Endothelial cell of umbilical vein (primary cell): ENCODE measurements at regions not wholly inside any gene's neighbourhood (a gene's known extent, or its start where the extent isn't known, plus 50 kb on each side); places are given as distances from the start of the nearest gene placed in this dataset.

ENCODE experiments used
- BruUV-seq: library from RNA; stranded (reverse); fragments of 400-500 nt; replicated peaks from 2 replicates; lab custom pipeline; 2021; lab: Mats Ljungman, UMichigan
- CTCF ChIA-PET: fragments of 300-600, 350-600 bp; sonication (Branson Sonifier 250); formaldehyde crosslinking; loops from one replicate; lab custom pipeline; 2021; ENCODE audit warnings: antibody characterized with exemption, inconsistent platforms; lab: Charles Lee
- POLR2A ChIA-PET: fragments of 300-600, 350-600 bp; sonication (Branson Sonifier 250); formaldehyde crosslinking; loops from one replicate; lab custom pipeline; 2021; ENCODE audit warnings: antibody characterized with exemption, inconsistent platforms; lab: Charles Lee
- DNase-seq: peaks from one replicate; pipeline ENCODE4 v3.0.0-alpha.2; 2011; ENCODE audit warnings: low read depth, low spot score
- FAIRE-seq: peaks from 2 replicates; lab custom pipeline; 2011; peaks lifted over from hg19 to GRCh38; lab: Jason Lieb, UNC
- H2AFZ ChIP-seq: 2 replicates; pipeline ENCODE4 v1.6.0; 2012; ENCODE audit warnings: low read depth, low read length, control low read depth, inconsistent platforms
- H3K27ac ChIP-seq: 2 replicates; pipeline ENCODE4 v1.5.1; 2011; ENCODE audit warnings: low read depth, mild to moderate bottlenecking, control low read depth, low read length, moderate library complexity; ENCODE audit not compliant: insufficient read depth
- H3K27me3 ChIP-seq, 2 experiments: 2 replicates each; pipeline versions ENCODE4 v1.6.0 to v1.6.1; 2011; ENCODE audit warnings: low read length in 2 of 2, mixed read lengths in 1 of 2; ENCODE audit not compliant: control insufficient read depth in 2 of 2, insufficient read depth in 2 of 2
- H3K36me3 ChIP-seq, 2 experiments: 2 replicates in 1 of 2; 3 replicates in 1 of 2; pipeline ENCODE4 v1.5.1; 2011; ENCODE audit warnings: low read length in 2 of 2, mild to moderate bottlenecking in 1 of 2, moderate library complexity in 1 of 2; ENCODE audit not compliant: control insufficient read depth in 2 of 2, insufficient read depth in 2 of 2; ENCODE audit errors: extremely low read depth in 1 of 2
- H3K4me1 ChIP-seq: 3 replicates; pipeline ENCODE4 v1.5.1; 2011; ENCODE audit warnings: mild to moderate bottlenecking, low read length; ENCODE audit not compliant: control insufficient read depth, insufficient read depth; ENCODE audit errors: extremely low read depth
- H3K4me2 ChIP-seq: 2 replicates; pipeline ENCODE4 v1.6.1; 2011; ENCODE audit warnings: low read length, control low read depth, mixed read lengths; ENCODE audit not compliant: insufficient read depth
- H3K4me3 ChIP-seq, 3 experiments: fragments of 200-600 bp in 1 of 3; sonication (generic), shearing (Covaris generic) in 1 of 3; replicated peaks in 1 of 3; 2 replicates each; pipeline ENCODE4 v1.5.1; 2011 to 2016; ENCODE audit warnings: control low read depth in 3 of 3, low read length in 3 of 3, mild to moderate bottlenecking in 2 of 3, inconsistent platforms in 1 of 3, low read depth in 1 of 3, moderate library complexity in 1 of 3; ENCODE audit not compliant: insufficient read depth in 1 of 3
- H3K79me2 ChIP-seq: 2 replicates; pipeline ENCODE4 v1.6.0; 2012; ENCODE audit warnings: low read length, inconsistent platforms; ENCODE audit not compliant: control insufficient read depth, insufficient read depth
- H3K9ac ChIP-seq: replicated peaks from 2 replicates; pipeline ENCODE3; 2011; ENCODE audit warnings: low read length, control low read depth; ENCODE audit not compliant: insufficient read depth; ENCODE audit errors: extremely low read depth
- H3K9me1 ChIP-seq: replicated peaks from 3 replicates; pipeline ENCODE4 v1.6.0; 2011; ENCODE audit warnings: mild to moderate bottlenecking, low read length; ENCODE audit not compliant: control insufficient read depth, insufficient read depth; ENCODE audit errors: extremely low read depth
- H3K9me3 ChIP-seq: replicated peaks from 2 replicates; pipeline ENCODE4 v1.5.1; 2012; ENCODE audit warnings: low read length, inconsistent platforms; ENCODE audit not compliant: control insufficient read depth, insufficient read depth
- H4K20me1 ChIP-seq: replicated peaks from 2 replicates; pipeline ENCODE3; 2011; ENCODE audit warnings: mild to moderate bottlenecking, low read length; ENCODE audit not compliant: control insufficient read depth, insufficient read depth; ENCODE audit errors: extremely low read depth
- CTCF ChIP-seq, 2 donors: IDR thresholded peaks; 1 replicate in 1 of 2; 2 replicates in 1 of 2; pipeline ENCODE4 v1.5.1; 2011; ENCODE audit warnings: low read length in 2 of 2, mild to moderate bottlenecking in 2 of 2, moderate library complexity in 2 of 2, control low read depth in 1 of 2, inconsistent platforms in 1 of 2, low read depth in 1 of 2; ENCODE audit not compliant: insufficient read depth in 1 of 2; ENCODE audit errors: extremely low read depth in 1 of 2
- EZH2 ChIP-seq: IDR thresholded peaks from 2 replicates; pipeline ENCODE4 v1.6.1; 2012; ENCODE audit warnings: borderline replicate concordance, low read depth, mild to moderate bottlenecking, moderate library complexity, low read length, inconsistent platforms; ENCODE audit not compliant: severe bottlenecking
- FOS ChIP-seq: IDR thresholded peaks from 2 replicates; pipeline ENCODE4 v1.6.1; 2011; ENCODE audit warnings: mild to moderate bottlenecking, low read length, moderate library complexity, borderline replicate concordance; ENCODE audit not compliant: insufficient read depth
- GATA2 ChIP-seq: IDR thresholded peaks from 2 replicates; pipeline ENCODE4 v1.7.0; 2011; ENCODE audit warnings: low read depth, mild to moderate bottlenecking, moderate library complexity, mixed read lengths, low read length; ENCODE audit not compliant: insufficient read length, insufficient read depth
- JUN ChIP-seq: IDR thresholded peaks from 2 replicates; pipeline ENCODE4 v1.6.1; 2011; ENCODE audit warnings: borderline replicate concordance, low read depth; ENCODE audit not compliant: insufficient read length, insufficient read depth
- MAX ChIP-seq: IDR thresholded peaks from 2 replicates; pipeline ENCODE4 v1.6.1; 2011; ENCODE audit not compliant: insufficient read depth, insufficient read length
- POLR2A ChIP-seq: IDR thresholded peaks from 2 replicates; pipeline ENCODE4 v1.6.1; 2012; ENCODE audit warnings: low read depth, mild to moderate bottlenecking, control low read depth, low read length
- POLR2AphosphoS5 ChIP-seq: IDR thresholded peaks from 2 replicates; pipeline ENCODE4 v1.6.1; 2012; ENCODE audit warnings: low read depth, mild to moderate bottlenecking, control low read depth, low read length, moderate library complexity; ENCODE audit not compliant: insufficient read depth
- dilution Hi-C: fragments of 300-500 bp; cut with MboI; formaldehyde crosslinking; loops from one replicate; pipeline ENCODE4 v1.15.0; 2019; ENCODE audit warnings: low sequenced_read_pairs; ENCODE audit not compliant: extremely low pct_ligation_motif_present
- intact Hi-C: fragments of 100-400 bp; cut with micrococcal nuclease; formaldehyde crosslinking; loops from one replicate; pipeline ENCODE4 v1.10.0; 2022

GRCh38 chr15:62432702-62433398 is 267.8 kb upstream of the C2CD4B start:
- no TSS peak for BruUV-seq
- intact Hi-C loops (no loop called here), dilution Hi-C loops (no loop called here)
- Histone ChIP-seq H3K4me2 (no peak overlapping the region), H3K9ac (no peak overlapping the region), H3K27me3 (no peaks in the 10 kb centered on the region), H3K4me3 (no peak overlapping the region), H2AFZ (no peak overlapping the region), H3K36me3 (no peaks in the 10 kb centered on the region), H3K9me1 (no peaks in the 10 kb centered on the region), H3K4me1 (no peaks in the 10 kb centered on the region), H4K20me1 (no peaks in the 10 kb centered on the region), H3K27ac (no peak overlapping the region), H3K9me3 (no peaks in the 10 kb centered on the region), H3K79me2 (no peaks in the 10 kb centered on the region)
- TF ChIP-seq POLR2A (no peak), CTCF (IDR thresholded peaks at IDR 0.05; ENCODE audit: extremely low read depth in 1 of 2, insufficient read depth in 1 of 2, low read depth in 1 of 2, low read length in 2 of 2) (no peak), JUN (no peak), MAX (no peak), EZH2 (no peak), GATA2 (no peak), POLR2AphosphoS5 (no peak), FOS (no peak)
- ChIA-PET POLR2A (no interaction called here), CTCF (no interaction called here)
- DNase-seq (no peak), FAIRE-seq (no peak)
